ENCODE measurements at regions not wholly inside any gene's neighbourhood (a gene's known extent, or its start where the extent isn't known, plus 50 kb on each side); places are given as distances from the start of the nearest gene placed in this dataset.
A peak's percentile ranks its signal among the peaks of the same experiment; 100 is the strongest.

DNA sequence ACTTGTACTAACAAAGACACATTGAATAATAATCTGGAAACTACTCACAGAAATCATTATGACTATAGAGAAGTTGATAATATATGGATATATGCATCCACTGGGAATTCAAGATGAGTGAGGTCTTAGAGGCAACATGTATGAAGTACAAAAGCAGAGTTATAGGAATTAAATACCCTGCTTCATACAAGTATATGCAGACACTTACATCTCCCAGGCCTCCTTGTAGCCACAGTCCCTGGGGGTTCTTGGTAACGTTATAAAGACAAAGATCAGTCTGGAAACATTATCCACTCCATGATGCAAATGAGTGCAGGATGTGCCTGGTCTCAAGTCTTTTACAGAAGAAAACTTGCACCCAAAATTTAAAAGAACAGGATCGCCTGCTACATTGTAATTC lies 92.4 kb upstream of the ANXA1 start:
- TF ChIP-seq, protein P1, sequence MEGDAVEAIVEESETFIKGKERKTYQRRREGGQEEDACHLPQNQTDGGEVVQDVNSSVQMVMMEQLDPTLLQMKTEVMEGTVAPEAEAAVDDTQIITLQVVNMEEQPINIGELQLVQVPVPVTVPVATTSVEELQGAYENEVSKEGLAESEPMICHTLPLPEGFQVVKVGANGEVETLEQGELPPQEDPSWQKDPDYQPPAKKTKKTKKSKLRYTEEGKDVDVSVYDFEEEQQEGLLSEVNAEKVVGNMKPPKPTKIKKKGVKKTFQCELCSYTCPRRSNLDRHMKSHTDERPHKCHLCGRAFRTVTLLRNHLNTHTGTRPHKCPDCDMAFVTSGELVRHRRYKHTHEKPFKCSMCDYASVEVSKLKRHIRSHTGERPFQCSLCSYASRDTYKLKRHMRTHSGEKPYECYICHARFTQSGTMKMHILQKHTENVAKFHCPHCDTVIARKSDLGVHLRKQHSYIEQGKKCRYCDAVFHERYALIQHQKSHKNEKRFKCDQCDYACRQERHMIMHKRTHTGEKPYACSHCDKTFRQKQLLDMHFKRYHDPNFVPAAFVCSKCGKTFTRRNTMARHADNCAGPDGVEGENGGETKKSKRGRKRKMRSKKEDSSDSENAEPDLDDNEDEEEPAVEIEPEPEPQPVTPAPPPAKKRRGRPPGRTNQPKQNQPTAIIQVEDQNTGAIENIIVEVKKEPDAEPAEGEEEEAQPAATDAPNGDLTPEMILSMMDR (IDR thresholded peaks at IDR 0.05; ENCODE audit: insufficient read depth, low read length) = no peak
- no peak for DNase-seq (ENCODE audit: low read depth)
- H3K4me3 ChIP-seq (ENCODE audit: low read depth, low read length) = no peak overlapping the region

DNA sequence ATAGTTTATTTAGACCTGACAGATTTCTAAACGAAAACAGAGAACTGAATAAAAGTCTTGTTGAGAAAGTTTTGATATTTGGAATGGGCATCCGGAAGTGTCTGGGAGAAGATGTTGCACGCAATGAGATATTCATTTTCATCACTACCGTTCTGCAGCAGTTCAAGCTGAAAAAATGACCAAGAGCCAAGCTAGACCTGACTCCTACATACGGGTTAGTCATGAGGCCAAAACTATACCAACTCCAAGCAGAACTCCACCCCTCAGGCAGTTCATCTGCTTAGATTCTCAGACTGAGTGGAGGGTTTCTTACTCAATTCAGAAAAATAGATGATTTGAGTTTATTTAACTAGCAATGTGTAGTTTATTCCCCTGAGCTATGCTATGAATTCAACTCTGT lies 95.4 kb upstream of the ANXA1 start:
- no peak overlapping the region for H3K4me3 ChIP-seq (ENCODE audit: low read depth, low read length)
- DNase-seq (ENCODE audit: low read depth) = no peak
- TF ChIP-seq, protein P1 (IDR thresholded peaks at IDR 0.05; ENCODE audit: insufficient read depth, low read length) = no peak

DNA sequence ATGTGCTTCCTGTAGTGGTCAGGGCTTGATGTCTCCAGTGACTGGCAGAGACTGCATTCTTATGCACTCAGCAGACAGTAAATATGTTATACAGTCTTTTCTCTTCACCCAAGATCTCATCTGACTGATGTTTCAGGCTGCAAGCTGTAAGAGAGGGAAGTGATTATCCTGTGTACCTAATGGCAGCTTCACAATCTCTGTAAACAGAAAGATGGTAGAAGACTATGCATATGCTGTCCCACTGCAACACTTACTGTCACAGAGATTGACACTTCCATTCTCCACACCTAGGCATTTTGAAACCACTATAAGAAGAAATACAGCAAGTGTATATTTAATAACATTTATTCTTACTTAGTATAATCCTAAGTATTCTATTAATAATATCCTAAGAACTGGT lies 97.6 kb upstream of the ANXA1 start:
- no peak overlapping the region for H3K4me3 ChIP-seq (ENCODE audit: low read depth, low read length)
- DNase-seq (ENCODE audit: low read depth) = no peak
- TF ChIP-seq, protein P1 (IDR thresholded peaks at IDR 0.05; ENCODE audit: insufficient read depth, low read length) = no peak

DNA sequence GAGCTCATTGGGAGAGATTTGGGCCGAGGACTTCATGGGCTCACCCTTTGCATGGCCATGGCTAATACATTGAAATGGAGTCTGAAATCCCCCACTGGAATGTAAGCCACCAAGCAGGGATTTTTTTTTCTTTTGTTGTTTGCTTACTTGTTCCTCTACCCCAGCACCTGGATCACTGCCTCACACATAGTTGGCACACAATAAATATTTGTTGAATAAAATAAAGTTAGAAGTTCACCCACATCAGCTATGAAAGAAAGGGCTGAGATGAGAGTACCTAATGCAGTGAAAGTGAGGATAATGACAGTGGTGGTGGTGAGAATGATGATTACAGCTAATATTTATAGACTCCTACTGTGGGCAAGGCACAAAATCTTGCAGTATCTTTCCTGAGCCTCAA lies 98.1 kb upstream of the ANXA1 start:
- TF ChIP-seq, protein P1 (IDR thresholded peaks at IDR 0.05; ENCODE audit: insufficient read depth, low read length) = no peak
- no peak for DNase-seq (ENCODE audit: low read depth)
- no peak overlapping the region for H3K4me3 ChIP-seq (ENCODE audit: low read depth, low read length)

DNA sequence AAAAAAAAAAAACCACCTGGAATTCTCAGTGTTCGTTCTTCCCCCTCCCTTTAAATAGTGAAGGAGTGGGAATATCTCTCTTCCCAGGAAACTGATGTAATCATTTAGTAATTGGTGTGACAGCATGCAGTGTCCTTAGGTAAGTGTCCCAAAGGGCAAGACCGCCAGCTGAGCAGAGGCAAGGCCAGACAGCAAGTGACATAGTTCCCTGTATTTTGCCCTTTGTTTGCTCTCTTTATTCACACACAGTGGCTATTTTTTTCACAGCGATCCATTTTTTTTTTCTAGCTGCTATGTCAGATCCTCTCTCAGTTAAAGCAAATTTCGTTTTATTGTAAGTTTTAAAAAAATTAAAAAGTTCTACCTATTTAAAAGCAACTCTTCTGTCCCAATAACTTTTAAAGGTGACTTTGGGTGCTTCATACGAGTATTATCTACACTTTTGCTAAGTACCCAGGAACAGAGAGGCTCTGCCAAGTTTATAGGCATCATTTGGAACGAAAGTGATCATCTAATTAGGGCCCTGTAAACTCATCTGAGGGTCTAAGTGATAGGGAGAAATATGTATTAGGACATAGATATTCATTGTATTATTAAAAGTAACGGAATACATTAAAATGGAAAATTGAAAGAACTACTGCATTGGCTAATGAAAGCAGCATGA lies 98.2 kb upstream of the ALDH1A1 start:
- DNase-seq (ENCODE audit: low read depth) = no peak
- TF ChIP-seq, protein P1 (IDR thresholded peaks at IDR 0.05; ENCODE audit: insufficient read depth, low read length) = no peak
- no peak overlapping the region for H3K4me3 ChIP-seq (ENCODE audit: low read depth, low read length)

DNA sequence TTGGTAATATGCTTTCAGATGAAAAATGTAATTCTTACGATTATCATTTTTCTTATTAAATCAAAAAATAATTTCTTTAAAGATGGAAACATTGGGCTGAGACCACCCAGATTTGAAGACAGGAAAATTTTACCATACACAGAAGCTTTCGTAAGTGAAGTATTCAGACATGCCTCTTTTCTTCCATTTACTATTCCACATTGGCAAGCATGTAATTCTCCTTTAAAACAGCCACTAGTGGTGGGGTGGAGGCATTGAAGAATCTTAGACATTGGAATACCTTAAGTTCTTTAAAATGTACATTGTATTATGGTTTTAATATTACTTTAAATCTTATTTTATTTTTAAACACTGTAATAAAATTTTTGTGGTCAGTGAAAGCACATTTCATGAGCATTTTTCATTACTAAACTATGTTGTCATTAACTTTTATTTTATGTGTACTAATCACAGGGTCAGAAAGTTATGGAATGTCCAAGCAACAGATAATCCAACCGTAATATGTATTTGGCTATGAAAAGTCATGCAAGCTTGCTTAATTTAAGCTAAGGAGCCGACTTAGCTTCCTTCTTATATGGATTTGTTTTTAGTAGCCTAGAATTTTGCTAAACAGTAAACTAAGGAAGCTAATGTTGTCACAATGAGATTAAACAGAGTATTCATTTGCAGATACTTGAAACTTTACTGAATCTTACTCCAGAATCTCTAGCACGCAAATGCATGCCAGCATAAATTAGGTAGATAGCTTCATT lies 97.4 kb upstream of the ALDH1A1 start:
- peak; percentile 50 for DNase-seq (ENCODE audit: low read depth)
- TF ChIP-seq, protein P1 (IDR thresholded peaks at IDR 0.05; ENCODE audit: insufficient read depth, low read length) = peak; percentile 54
- no peak overlapping the region for H3K4me3 ChIP-seq (ENCODE audit: low read depth, low read length)

Data from fibroblast of the aortic adventitia (primary cell).